ENCODE measurements at regions not wholly inside any gene's neighbourhood (a gene's known extent, or its start where the extent isn't known, plus 50 kb on each side); places are given as distances from the start of the nearest gene placed in this dataset.

GRCh38 chr6:170086639-170087420 lies 204.0 kb downstream of the DLL1 start:
- Histone ChIP-seq H3K27ac (ENCODE audit: low read depth) (no peak overlapping the region), H3K4me3 (ENCODE audit: low read depth, low read length) (no peak overlapping the region), H3K36me3 (ENCODE audit: insufficient read depth) (no peaks in the 10 kb centered on the region), H3K4me1 (ENCODE audit: insufficient read depth) (no peaks in the 10 kb centered on the region)
- DNase-seq (ENCODE audit: extremely low spot score), result no peak
- 93% methylated on average over 49 of the region's 49 CpGs for whole genome bisulfite sequencing

DNA sequence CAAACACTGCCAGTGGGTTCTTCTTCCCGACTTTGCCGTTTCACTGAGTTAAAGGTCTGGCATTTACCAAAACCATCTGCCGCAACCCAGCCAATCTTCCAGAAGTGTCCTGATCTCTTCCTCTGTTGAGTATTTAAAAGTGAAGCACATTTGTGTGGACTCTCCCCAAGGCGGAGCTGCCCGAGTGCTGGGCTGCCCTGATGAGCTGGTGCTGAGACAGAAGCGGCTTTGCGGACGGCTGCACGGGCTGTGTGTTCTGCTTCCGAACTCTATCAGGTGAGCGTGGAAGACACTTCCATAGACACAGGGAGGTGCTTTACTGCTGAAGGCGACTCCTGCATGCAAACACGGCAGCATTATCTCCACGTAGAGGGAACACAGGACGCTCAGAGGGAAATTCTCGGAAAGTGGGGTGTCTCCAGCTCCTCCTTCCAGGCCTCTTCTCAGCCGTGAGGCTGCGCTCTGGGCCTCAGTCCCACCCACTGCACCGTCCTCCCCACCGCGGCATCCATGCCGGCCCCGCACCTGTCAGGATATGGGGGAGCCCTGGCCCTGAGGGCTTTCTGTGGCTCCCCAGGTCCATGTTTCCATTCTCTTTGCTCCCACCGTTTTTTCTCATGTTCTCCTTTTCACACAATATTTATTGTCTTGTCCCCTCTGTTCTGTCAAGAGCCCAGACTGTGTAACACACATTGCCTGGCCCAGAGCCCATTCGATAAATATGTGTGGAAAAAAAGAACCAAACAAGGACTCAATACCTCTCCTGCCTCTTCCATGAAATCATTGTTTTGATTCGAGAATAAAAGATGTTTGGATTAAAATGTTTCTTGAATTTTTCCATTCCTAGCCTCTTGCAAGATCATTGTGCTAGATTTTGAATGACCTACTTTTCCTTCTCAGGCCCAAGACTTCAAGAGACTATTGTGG lies 205.1 kb downstream of the DLL1 start:
- H3K4me1 ChIP-seq (ENCODE audit: insufficient read depth), result no peaks in the 10 kb centered on the region
- DNase-seq (ENCODE audit: extremely low spot score), result no peak
- H3K4me3 ChIP-seq (ENCODE audit: low read depth, low read length), result no peak overlapping the region
- H3K27ac ChIP-seq (ENCODE audit: low read depth), result peak overlapping the region; percentile 45
- H3K36me3 ChIP-seq (ENCODE audit: insufficient read depth), result no peaks in the 10 kb centered on the region
- 75% methylated on average over 26 of the region's 26 CpGs for WGBS

DNA sequence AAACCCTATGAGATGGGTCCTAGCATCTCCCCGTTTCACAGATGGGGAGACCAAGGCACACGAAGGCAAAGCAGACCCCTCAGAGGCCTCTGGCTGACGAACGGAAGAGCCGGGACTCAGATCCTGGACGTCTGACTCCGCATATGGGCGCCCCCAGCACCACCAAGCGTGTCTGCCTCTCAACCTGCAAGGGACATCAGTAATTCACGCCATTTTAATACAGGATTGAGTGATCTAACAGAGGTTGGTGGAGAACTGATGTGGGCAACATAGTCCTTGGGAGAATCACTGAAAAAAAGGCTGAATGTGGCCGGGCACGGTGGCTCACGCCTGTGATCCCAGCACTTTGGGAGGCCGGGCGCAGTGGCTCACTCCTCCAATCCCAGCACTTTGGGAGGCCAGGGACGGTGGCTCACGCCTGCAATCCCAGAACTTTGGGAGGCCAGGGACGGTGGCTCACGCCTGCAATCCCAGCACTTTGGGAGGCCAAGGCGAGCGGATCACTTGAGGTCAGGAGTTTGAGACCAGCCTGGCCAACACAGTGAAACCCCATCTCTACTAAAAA lies 206.6 kb downstream of the DLL1 start:
- Histone ChIP-seq H3K27ac (ENCODE audit: low read depth) (no peak overlapping the region), H3K4me1 (ENCODE audit: insufficient read depth) (no peaks in the 10 kb centered on the region), H3K36me3 (ENCODE audit: insufficient read depth) (no peaks in the 10 kb centered on the region), H3K4me3 (ENCODE audit: low read depth, low read length) (no peak overlapping the region)
- WGBS, result 94% methylated on average over 21 of the region's 21 CpGs
- no peak for DNase-seq (ENCODE audit: extremely low spot score)

DNA sequence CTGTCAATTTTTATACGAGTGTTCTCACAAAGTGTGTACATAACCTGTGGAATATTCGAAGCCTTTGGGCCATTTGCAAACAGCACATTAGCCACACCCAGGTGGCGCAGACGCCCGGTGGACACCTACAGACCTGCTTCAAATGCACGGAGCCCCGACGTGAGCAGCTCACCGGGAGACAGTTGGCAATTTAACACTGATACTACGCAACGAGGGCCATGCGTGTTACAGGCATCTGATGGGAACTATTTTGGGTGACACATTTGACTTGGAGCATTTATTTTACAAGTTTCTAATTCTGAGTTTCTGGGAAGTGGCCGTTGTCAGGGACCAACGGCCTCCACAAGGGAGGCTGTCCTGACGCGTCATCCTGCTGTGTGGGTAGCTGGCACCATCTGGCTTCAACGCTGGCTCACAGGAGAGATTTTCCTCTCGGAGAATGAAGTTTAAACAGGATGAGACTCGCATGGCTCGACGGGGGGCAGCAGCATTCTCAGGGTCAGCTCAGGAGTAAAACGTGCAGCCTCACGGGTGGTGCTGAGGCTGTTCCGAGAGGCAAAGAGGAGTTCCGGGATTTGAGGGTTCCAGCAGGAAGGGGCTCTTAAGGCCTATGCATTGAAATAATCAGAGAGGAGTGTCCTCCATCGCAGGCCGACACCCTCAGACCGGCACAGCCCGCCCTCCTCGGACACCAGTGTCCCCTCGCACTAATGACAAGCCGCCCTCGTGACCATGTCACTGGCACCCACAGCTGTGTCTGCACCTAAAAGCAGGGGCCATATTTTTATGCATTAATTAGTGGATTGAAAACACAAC lies 207.4 kb downstream of the DLL1 start:
- Histone ChIP-seq H3K27ac (ENCODE audit: low read depth) (no peak overlapping the region), H3K4me3 (ENCODE audit: low read depth, low read length) (no peak overlapping the region), H3K4me1 (ENCODE audit: insufficient read depth) (no peaks in the 10 kb centered on the region), H3K36me3 (ENCODE audit: insufficient read depth) (no peaks in the 10 kb centered on the region)
- no peak for DNase-seq (ENCODE audit: extremely low spot score)
- 92% methylated on average over 33 of the region's 33 CpGs for WGBS

DNA sequence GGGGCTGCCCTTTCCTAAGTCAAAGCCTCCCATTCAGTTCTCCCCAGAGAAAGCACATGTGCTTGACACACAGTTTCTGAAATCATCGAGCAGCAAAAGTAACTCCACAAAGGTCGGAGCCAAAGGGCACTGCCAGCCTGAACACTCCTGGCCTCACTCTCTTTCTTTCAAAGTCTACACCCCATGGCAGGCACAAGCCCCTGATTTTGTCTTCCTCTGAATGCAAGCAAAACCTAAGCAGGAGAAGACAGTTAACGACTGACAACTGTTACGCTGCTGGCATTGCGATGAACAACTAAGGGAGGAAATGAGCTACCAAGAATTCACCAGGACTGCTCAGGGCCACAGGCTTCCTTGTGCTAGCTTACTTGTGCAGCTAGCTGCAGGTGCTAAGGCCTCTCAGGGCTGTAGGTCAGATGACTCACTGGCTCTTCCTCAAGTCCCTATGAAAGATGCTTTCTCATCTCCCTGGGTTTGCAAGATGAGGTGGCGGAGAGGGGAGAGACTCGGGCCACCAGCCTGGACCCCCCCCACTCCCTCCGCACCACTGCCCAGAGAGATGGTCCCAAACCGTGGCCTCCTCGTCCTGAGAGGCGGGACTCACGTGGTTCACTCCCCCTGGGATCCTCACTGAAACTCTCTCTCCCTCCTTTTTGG lies 208.2 kb downstream of the DLL1 start:
- Histone ChIP-seq H3K4me3 (ENCODE audit: low read depth, low read length) (no peak overlapping the region), H3K27ac (ENCODE audit: low read depth) (no peak overlapping the region), H3K36me3 (ENCODE audit: insufficient read depth) (no peaks in the 10 kb centered on the region), H3K4me1 (ENCODE audit: insufficient read depth) (no peaks in the 10 kb centered on the region)
- 90% methylated on average over 12 of the region's 12 CpGs for WGBS
- DNase-seq (ENCODE audit: extremely low spot score), result no peak

GRCh38 chr6:170082067-170082466 lies 208.8 kb downstream of the DLL1 start:
- Histone ChIP-seq H3K4me3 (ENCODE audit: low read depth, low read length) (no peak overlapping the region), H3K36me3 (ENCODE audit: insufficient read depth) (no peaks in the 10 kb centered on the region), H3K27ac (ENCODE audit: low read depth) (no peak overlapping the region), H3K4me1 (ENCODE audit: insufficient read depth) (no peaks in the 10 kb centered on the region)
- no peak for DNase-seq (ENCODE audit: extremely low spot score)
- WGBS, result 96% methylated on average over 13 of the region's 13 CpGs

- Histone ChIP-seq H3K27ac (ENCODE audit: low read depth) (no peak overlapping the region), H3K4me1 (ENCODE audit: insufficient read depth) (no peaks in the 10 kb centered on the region), H3K4me3 (ENCODE audit: low read depth, low read length) (no peak overlapping the region), H3K36me3 (ENCODE audit: insufficient read depth) (no peaks in the 10 kb centered on the region)
- WGBS, result 79% methylated on average over 13 of the region's 13 CpGs
- DNase-seq (ENCODE audit: extremely low spot score), result no peak
Measured at GRCh38 chr6:170081556-170081955, 209.3 kb downstream of the DLL1 start.

DNA sequence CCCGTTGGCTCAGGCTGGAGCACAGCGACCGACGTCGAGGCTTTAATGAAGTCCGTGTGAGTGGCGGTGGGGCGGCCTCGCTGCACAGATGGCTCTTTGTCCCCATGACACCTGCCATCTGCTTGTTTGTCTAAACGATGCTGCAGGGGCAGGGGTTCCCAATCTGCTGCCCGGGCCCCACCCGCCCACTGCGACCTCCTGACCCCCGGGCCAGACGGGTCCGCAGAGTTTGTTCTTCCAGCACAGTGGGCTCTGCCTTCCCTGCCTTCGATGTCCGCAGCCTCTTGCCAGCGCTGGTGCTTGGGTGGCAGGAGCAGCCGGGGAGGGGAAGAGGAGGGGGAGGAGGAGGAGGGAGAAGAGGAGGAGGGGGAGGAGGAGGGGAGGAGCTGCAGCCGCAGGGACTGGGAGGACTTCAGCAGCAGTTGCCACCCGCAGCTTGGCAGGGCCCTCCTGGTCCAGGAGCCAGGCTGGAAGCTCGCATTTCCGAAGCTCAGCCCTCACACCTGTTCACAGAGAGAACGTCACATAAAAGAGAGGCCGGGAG lies 210.0 kb downstream of the DLL1 start:
- no peak for DNase-seq (ENCODE audit: extremely low spot score)
- 59% methylated on average over 26 of the region's 26 CpGs for WGBS
- Histone ChIP-seq H3K4me3 (ENCODE audit: low read depth, low read length) (no peak overlapping the region), H3K36me3 (ENCODE audit: insufficient read depth) (no peaks in the 10 kb centered on the region), H3K4me1 (ENCODE audit: insufficient read depth) (no peaks in the 10 kb centered on the region), H3K27ac (ENCODE audit: low read depth) (no peak overlapping the region)

DNA sequence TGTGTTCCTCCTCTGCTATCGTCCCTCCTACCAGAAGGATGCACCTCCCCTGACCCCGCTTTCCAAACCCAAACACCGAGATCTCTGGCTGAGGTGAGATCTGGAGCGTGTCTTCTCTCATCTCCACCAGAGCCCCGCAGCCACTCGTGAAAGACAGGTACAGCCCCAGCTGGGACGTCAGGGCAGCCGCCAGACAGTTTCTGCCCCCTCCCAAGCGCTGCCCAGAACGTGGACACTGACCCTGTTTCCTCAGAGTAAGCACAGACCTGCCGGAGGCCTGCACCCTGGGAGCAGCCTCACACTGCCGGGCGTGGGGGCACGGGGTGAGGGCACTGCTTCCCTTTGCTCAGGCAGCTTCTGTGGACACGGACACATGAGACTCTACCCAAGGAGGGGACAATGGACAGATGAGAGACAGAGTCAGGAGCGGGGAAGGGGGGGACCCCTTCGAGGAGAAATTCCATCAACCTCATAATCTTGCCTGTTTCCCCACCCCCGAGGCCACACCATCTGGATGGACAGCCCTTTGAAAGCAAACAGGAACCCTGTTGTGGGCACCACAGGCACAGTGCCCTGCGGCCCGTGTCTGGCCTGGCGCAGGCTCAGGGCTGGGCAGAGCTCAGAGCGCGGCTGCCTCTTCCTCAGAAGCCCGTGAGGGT lies 210.6 kb downstream of the DLL1 start:
- WGBS, result 84% methylated on average over 24 of the region's 24 CpGs
- Histone ChIP-seq H3K27ac (ENCODE audit: low read depth) (no peak overlapping the region), H3K4me1 (ENCODE audit: insufficient read depth) (no peaks in the 10 kb centered on the region), H3K36me3 (ENCODE audit: insufficient read depth) (no peaks in the 10 kb centered on the region), H3K4me3 (ENCODE audit: low read depth, low read length) (no peak overlapping the region)
- no peak for DNase-seq (ENCODE audit: extremely low spot score)

DNA sequence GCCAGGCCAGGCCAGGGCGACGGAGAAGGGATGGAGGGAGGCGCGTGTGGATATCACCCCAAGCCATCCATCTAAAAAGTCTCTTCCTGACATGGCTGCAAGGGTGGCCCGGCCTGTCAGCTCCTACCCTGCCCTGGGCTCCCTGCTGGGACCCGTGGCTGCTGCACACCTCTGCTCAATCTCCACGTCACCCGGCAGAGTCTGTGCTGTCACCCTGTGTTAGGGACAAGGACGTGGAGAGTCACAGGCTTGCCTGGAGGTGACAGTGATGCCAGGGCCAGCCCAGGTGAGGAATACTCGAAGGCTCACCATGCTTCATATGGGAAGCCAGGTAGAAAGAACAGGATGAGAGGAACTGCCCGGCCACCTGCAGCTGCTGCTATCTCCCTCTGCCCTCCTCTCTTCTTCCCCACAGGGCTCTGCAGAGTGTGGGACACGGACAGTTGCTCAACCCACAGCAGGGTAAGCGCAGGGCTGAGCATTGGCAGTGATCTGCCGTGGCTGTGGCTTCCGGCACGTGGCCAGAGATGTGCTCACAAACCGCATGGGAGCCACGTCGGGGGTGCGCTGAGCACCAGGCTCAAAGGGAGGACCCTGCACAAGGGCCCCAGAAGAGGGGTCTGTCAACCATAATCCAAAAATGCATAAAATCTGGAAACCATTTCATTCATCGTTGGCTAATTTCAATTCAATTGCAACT lies 214.3 kb downstream of the DLL1 start:
- no peak overlapping the region for H3K4me3 ChIP-seq (ENCODE audit: low read depth, low read length)
- DNase-seq (ENCODE audit: extremely low spot score), result no peak
- no peak overlapping the region for H3K27ac ChIP-seq (ENCODE audit: low read depth)
- 92% methylated on average over 21 of the region's 21 CpGs for WGBS
- no peaks in the 10 kb centered on the region for H3K36me3 ChIP-seq (ENCODE audit: insufficient read depth)
- no peaks in the 10 kb centered on the region for H3K4me1 ChIP-seq (ENCODE audit: insufficient read depth)

- no peak overlapping the region for H3K27ac ChIP-seq (ENCODE audit: low read depth)
- H3K36me3 ChIP-seq (ENCODE audit: insufficient read depth), result no peaks in the 10 kb centered on the region
- 64% methylated on average over 19 of the region's 19 CpGs for WGBS
- no peaks in the 10 kb centered on the region for H3K4me1 ChIP-seq (ENCODE audit: insufficient read depth)
- no peak for DNase-seq (ENCODE audit: extremely low spot score)
- no peak overlapping the region for H3K4me3 ChIP-seq (ENCODE audit: low read depth, low read length)
Measured at GRCh38 chr6:170075659-170076223, 215.1 kb downstream of the DLL1 start.

All from urinary bladder (tissue), 3 donors.